GM23338 (cell line): ENCODE measurements at regions not wholly inside any gene's neighbourhood (a gene's known extent, or its start where the extent isn't known, plus 50 kb on each side); places are given as distances from the start of the nearest gene placed in this dataset.

Source experiments
- ATAC-seq: fragments of 200-7000 bp; cut with Tn5 transposase; 3 replicates; pipeline ENCODE4 v1.9.1; 2020
- DNase-seq: peaks from one replicate; pipeline ENCODE4 v3.0.0-alpha.2; 2015; ENCODE audit warnings: low spot score
- H2AFZ ChIP-seq: fragments of 200-600 bp; sonication (generic); 2 replicates; pipeline ENCODE4 v1.8.0; 2016; ENCODE audit warnings: antibody characterized with exemption, mild to moderate bottlenecking, moderate library complexity
- H3F3A ChIP-seq: fragments of 200-600 bp; sonication (generic); replicated peaks from 2 replicates; pipeline ENCODE4 v1.8.0; 2017; ENCODE audit warnings: antibody characterized with exemption, mixed run types, low read depth
- H3K27ac ChIP-seq: fragments of 200-600 bp; sonication (generic); 2 replicates; pipeline ENCODE4 v1.6.1; 2016; ENCODE audit warnings: low read depth
- H3K27me3 ChIP-seq: fragments of 200-600 bp; sonication (generic); 2 replicates; pipeline ENCODE4 v1.8.0; 2016; ENCODE audit warnings: mild to moderate bottlenecking, mixed run types, moderate library complexity; ENCODE audit not compliant: insufficient read depth
- H3K36me3 ChIP-seq: fragments of 200-600 bp; sonication (generic); 2 replicates; pipeline ENCODE4 v1.8.0; 2016; ENCODE audit warnings: mild to moderate bottlenecking; ENCODE audit not compliant: insufficient read depth
- H3K4me1 ChIP-seq: fragments of 200-600 bp; sonication (generic); 2 replicates; pipeline ENCODE4 v1.8.0; 2016; ENCODE audit warnings: mild to moderate bottlenecking, moderate library complexity; ENCODE audit not compliant: insufficient read depth
- H3K4me2 ChIP-seq: fragments of 200-600 bp; sonication (generic); 2 replicates; pipeline ENCODE4 v1.7.1; 2017; ENCODE audit warnings: mixed run types
- H3K4me3 ChIP-seq: fragments of 200-600 bp; sonication (generic); 2 replicates; pipeline ENCODE4 v1.6.1; 2016; ENCODE audit warnings: mixed run types
- H3K79me2 ChIP-seq: fragments of 200-600 bp; sonication (generic); replicated peaks from 2 replicates; pipeline ENCODE4 v1.8.0; 2017; ENCODE audit warnings: mild to moderate bottlenecking; ENCODE audit not compliant: insufficient read depth
- H3K9me2 ChIP-seq: fragments of 200-600 bp; sonication (generic); 2 replicates; pipeline ENCODE4 v1.8.0; 2017; ENCODE audit not compliant: insufficient read depth
- H4K20me1 ChIP-seq: fragments of 200-600 bp; sonication (generic); replicated peaks from 2 replicates; pipeline ENCODE4 v1.8.0; 2017; ENCODE audit warnings: mild to moderate bottlenecking; ENCODE audit not compliant: insufficient read depth
- H3K27ac Mint-ChIP-seq: 2 replicates; pipeline ENCODE4 v1.8.0; 2020; ENCODE audit warnings: inconsistent platforms, mild to moderate bottlenecking, moderate library complexity, mixed read lengths
- H3K27me3 Mint-ChIP-seq: 3 replicates; pipeline ENCODE4 v1.8.0; 2022; ENCODE audit warnings: low read depth, mild to moderate bottlenecking, moderate library complexity, mixed read lengths, inconsistent platforms; ENCODE audit not compliant: insufficient read depth, poor library complexity
- H3K36me3 Mint-ChIP-seq: 3 replicates; pipeline ENCODE4 v1.8.0; 2021; ENCODE audit warnings: low read depth, mild to moderate bottlenecking, inconsistent platforms, moderate library complexity, mixed read lengths
- H3K4me1 Mint-ChIP-seq: 3 replicates; pipeline ENCODE4 v1.8.0; 2020; ENCODE audit warnings: mild to moderate bottlenecking, inconsistent platforms, mixed read lengths
- H3K4me3 Mint-ChIP-seq: 3 replicates; pipeline ENCODE4 v1.8.0; 2021; ENCODE audit warnings: moderate library complexity, mild to moderate bottlenecking, inconsistent platforms, mixed read lengths
- H3K9me3 Mint-ChIP-seq: 3 replicates; pipeline ENCODE4 v1.8.0; 2020; ENCODE audit warnings: moderate library complexity, mild to moderate bottlenecking, inconsistent platforms, mixed read lengths
- CREB1 ChIP-seq: fragments of 250-450 bp; sonication (Bioruptor Pico); IDR thresholded peaks from 2 replicates; pipeline ENCODE4 v1.5.0; 2020; ENCODE audit warnings: low read depth, mild to moderate bottlenecking, moderate library complexity
- CTCF ChIP-seq, 2 experiments: fragments of 200-600 bp in 1 of 2; sonication (generic) in 1 of 2; conservative IDR thresholded peaks; 2 replicates each; pipeline versions ENCODE4 v1.5.1 to v1.6.1; 2016 to 2017; ENCODE audit warnings: antibody characterized with exemption in 2 of 2, low read depth in 2 of 2, mild to moderate bottlenecking in 2 of 2, moderate library complexity in 1 of 2
- ETS1 ChIP-seq: IDR thresholded peaks from 2 replicates; pipeline ENCODE4 v1.6.1; 2016; ENCODE audit warnings: antibody characterized with exemption
- EZH2 ChIP-seq: fragments of 200-600 bp; sonication (generic); IDR thresholded peaks from one replicate; pipeline ENCODE4 v1.8.0; 2017; ENCODE audit warnings: antibody characterized with exemption, mild to moderate bottlenecking, low read depth; ENCODE audit not compliant: unreplicated experiment
- EZH2phosphoT487 ChIP-seq: fragments of 200-600 bp; sonication (generic); IDR thresholded peaks from one replicate; pipeline ENCODE4 v1.8.1; 2018; ENCODE audit warnings: antibody characterized with exemption; ENCODE audit not compliant: unreplicated experiment
- JUNB ChIP-seq: IDR thresholded peaks from one replicate; pipeline ENCODE4 v1.6.1; 2016; ENCODE audit warnings: antibody characterized with exemption; ENCODE audit not compliant: unreplicated experiment
- NANOG ChIP-seq: IDR thresholded peaks from 2 replicates; pipeline ENCODE4 v1.6.1; 2016; ENCODE audit warnings: antibody characterized with exemption, borderline replicate concordance
- POLR2AphosphoS5 ChIP-seq: IDR thresholded peaks from 2 replicates; pipeline ENCODE4 v1.6.1; 2016; ENCODE audit warnings: antibody characterized with exemption, low read depth
- STAT1 ChIP-seq: IDR thresholded peaks from one replicate; pipeline ENCODE4 v1.6.1; 2016; ENCODE audit warnings: antibody characterized with exemption; ENCODE audit not compliant: unreplicated experiment
- ZNF114 ChIP-seq: fragments of 250-450 bp; sonication (Bioruptor Pico); IDR thresholded peaks from 2 replicates; pipeline ENCODE4 v1.5.0; 2020; ENCODE audit warnings: mild to moderate bottlenecking, moderate library complexity
- ZNF331 ChIP-seq: fragments of 250-450 bp; sonication (Bioruptor Pico); IDR thresholded peaks from 2 replicates; pipeline ENCODE4 v1.5.0; 2020; ENCODE audit warnings: low read depth, mild to moderate bottlenecking, moderate library complexity
- ZNF462 ChIP-seq: fragments of 250-450 bp; sonication (Bioruptor Pico); IDR thresholded peaks from 2 replicates; pipeline ENCODE4 v1.5.0; 2020; ENCODE audit warnings: mild to moderate bottlenecking, moderate library complexity
- TF ChIP-seq, protein P1 (sequence below): IDR thresholded peaks from one replicate; pipeline ENCODE4 v1.6.1; 2018; ENCODE audit warnings: antibody characterized with exemption; ENCODE audit not compliant: unreplicated experiment

DNA sequence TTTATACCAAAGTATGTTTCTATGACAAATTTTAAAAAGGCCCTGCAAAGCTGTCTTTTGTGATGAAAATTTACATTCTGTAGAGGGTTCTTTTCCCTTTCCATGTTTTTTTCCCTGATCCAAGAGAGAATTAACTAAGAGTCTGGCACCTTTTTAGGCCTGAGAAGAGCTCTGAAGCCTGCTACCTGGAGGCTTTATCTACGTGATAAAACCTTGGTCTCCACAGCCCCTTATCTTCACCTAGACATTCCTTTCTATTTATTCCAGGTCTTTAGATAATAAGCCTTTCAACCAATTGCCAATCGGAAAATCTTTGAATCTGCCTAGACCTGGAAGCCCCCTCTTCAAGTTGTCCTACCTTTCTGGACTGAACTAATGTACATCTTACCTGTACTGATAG, 774.1 kb upstream of the LRRTM1 start:
- no peak for ATAC-seq
- no peak overlapping the region for H3K27ac Mint-ChIP-seq
- Histone ChIP-seq H3F3A (no peaks in the 10 kb centered on the region), H3K27me3 (no peaks in the 10 kb centered on the region), H3K27ac (0 out of 2 replicates have a peak overlapping the region, but pooled peaks have one; percentile 21), H3K4me1 (peaks cover 38% of the 10 kb centered on the region), H3K79me2 (no peaks in the 10 kb centered on the region), H3K9me2 (no peaks in the 10 kb centered on the region), H2AFZ (peak overlapping the region; percentile 20; the same call in 1 of the 2 replicates), H3K4me2 (no peak overlapping the region), H3K4me3 (no peak overlapping the region), H4K20me1 (no peaks in the 10 kb centered on the region), H3K36me3 (no peaks in the 10 kb centered on the region)
- DNase-seq = no peak
- H3K27me3 Mint-ChIP-seq = no peaks in the 10 kb centered on the region
- peaks cover 43% of the 10 kb centered on the region for H3K4me1 Mint-ChIP-seq
- H3K4me3 Mint-ChIP-seq = no peak overlapping the region
- TF ChIP-seq STAT1 = no peak
- TF ChIP-seq ETS1 = no peak
- TF ChIP-seq CREB1 (CRISPR knock-in tag) = no peak
- no peak for TF ChIP-seq NANOG
- no peak for TF ChIP-seq JUNB
- TF ChIP-seq CTCF (conservative IDR thresholded peaks at IDR 0.05; ENCODE audit: low read depth in 2 of 2) = no peak
- TF ChIP-seq POLR2AphosphoS5 = no peak
- no peak for TF ChIP-seq ZNF331
- TF ChIP-seq ZNF462 (CRISPR knock-in tag) = no peak
- TF ChIP-seq ZNF114 (CRISPR knock-in tag) = no peak
- TF ChIP-seq, protein P1, sequence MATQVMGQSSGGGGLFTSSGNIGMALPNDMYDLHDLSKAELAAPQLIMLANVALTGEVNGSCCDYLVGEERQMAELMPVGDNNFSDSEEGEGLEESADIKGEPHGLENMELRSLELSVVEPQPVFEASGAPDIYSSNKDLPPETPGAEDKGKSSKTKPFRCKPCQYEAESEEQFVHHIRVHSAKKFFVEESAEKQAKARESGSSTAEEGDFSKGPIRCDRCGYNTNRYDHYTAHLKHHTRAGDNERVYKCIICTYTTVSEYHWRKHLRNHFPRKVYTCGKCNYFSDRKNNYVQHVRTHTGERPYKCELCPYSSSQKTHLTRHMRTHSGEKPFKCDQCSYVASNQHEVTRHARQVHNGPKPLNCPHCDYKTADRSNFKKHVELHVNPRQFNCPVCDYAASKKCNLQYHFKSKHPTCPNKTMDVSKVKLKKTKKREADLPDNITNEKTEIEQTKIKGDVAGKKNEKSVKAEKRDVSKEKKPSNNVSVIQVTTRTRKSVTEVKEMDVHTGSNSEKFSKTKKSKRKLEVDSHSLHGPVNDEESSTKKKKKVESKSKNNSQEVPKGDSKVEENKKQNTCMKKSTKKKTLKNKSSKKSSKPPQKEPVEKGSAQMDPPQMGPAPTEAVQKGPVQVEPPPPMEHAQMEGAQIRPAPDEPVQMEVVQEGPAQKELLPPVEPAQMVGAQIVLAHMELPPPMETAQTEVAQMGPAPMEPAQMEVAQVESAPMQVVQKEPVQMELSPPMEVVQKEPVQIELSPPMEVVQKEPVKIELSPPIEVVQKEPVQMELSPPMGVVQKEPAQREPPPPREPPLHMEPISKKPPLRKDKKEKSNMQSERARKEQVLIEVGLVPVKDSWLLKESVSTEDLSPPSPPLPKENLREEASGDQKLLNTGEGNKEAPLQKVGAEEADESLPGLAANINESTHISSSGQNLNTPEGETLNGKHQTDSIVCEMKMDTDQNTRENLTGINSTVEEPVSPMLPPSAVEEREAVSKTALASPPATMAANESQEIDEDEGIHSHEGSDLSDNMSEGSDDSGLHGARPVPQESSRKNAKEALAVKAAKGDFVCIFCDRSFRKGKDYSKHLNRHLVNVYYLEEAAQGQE = no peak
- TF ChIP-seq EZH2 = no peak
- no peak for TF ChIP-seq EZH2phosphoT487
- H3K36me3 Mint-ChIP-seq = no peaks in the 10 kb centered on the region
- no peaks in the 10 kb centered on the region; the same call in 2 of the 3 replicates for H3K9me3 Mint-ChIP-seq
